ENCODE measurements at regions not wholly inside any gene's neighbourhood (a gene's known extent, or its start where the extent isn't known, plus 50 kb on each side); places are given as distances from the start of the nearest gene placed in this dataset.

- Histone ChIP-seq H3K27me3 (ENCODE audit: insufficient read depth in 3 of 3, low read length in 2 of 3) (peaks cover 0 to 29% (median 5%) of the 10 kb centered on the region in 3 donors), H3K4me3 (no peak overlapping the region), H3K9me3 (no peaks in the 10 kb centered on the region), H3K4me1 (no peaks in the 10 kb centered on the region), H3K36me3 (ENCODE audit: insufficient read depth in 1 of 2, low read depth in 1 of 2) (no peaks in the 10 kb centered on the region), H3K27ac (no peak overlapping the region)
- intact Hi-C loops (cut with DNase I) = loop anchor here in 1 of 2 donors (10.0 kb wide), 1 partner anchor 318 kb away; no protein-coding TSS in a partner anchor
- ATAC-seq (no peak), DNase-seq (no peak)
- WGBS, 3 donors = 63 to 76% (median 70%) methylated on average over 3 of the region's 3 CpGs
- TF ChIP-seq, protein P1, sequence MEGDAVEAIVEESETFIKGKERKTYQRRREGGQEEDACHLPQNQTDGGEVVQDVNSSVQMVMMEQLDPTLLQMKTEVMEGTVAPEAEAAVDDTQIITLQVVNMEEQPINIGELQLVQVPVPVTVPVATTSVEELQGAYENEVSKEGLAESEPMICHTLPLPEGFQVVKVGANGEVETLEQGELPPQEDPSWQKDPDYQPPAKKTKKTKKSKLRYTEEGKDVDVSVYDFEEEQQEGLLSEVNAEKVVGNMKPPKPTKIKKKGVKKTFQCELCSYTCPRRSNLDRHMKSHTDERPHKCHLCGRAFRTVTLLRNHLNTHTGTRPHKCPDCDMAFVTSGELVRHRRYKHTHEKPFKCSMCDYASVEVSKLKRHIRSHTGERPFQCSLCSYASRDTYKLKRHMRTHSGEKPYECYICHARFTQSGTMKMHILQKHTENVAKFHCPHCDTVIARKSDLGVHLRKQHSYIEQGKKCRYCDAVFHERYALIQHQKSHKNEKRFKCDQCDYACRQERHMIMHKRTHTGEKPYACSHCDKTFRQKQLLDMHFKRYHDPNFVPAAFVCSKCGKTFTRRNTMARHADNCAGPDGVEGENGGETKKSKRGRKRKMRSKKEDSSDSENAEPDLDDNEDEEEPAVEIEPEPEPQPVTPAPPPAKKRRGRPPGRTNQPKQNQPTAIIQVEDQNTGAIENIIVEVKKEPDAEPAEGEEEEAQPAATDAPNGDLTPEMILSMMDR (IDR thresholded peaks at IDR 0.05) = no peak
These were observed 262.0 kb downstream of the CGGBP1 start for GRCh38 chr3:87796843-87797185.

- Histone ChIP-seq H3K36me3 (ENCODE audit: insufficient read depth in 1 of 2, low read depth in 1 of 2) (no peaks in the 10 kb centered on the region), H3K4me1 (no peaks in the 10 kb centered on the region), H3K27ac (no peak overlapping the region), H3K9me3 (no peaks in the 10 kb centered on the region), H3K27me3 (ENCODE audit: insufficient read depth in 3 of 3, low read length in 2 of 3) (peaks cover 0 to 34% (median 5%) of the 10 kb centered on the region in 3 donors), H3K4me3 (peak overlapping the region; percentile 18)
- TF ChIP-seq, protein P1 (IDR thresholded peaks at IDR 0.05) = no peak
- no peak for ATAC-seq
- DNase-seq = no peak
- intact Hi-C loops (cut with DNase I) = loop anchor here in 1 of 2 donors (10.0 kb wide), 1 partner anchor 319 kb away; no protein-coding TSS in a partner anchor
- WGBS, 3 donors = 42 to 60% (median 47%) methylated on average over 2 of the region's 2 CpGs
These were observed 262.5 kb downstream of the CGGBP1 start for GRCh38 chr3:87796137-87796842.

- H3K9me3 ChIP-seq = no peaks in the 10 kb centered on the region
- H3K4me1 ChIP-seq = no peaks in the 10 kb centered on the region
- H3K36me3 ChIP-seq (ENCODE audit: insufficient read depth in 1 of 2, low read depth in 1 of 2) = no peaks in the 10 kb centered on the region
- 49 to 62% (median 56%) methylated on average over 1 of the region's 1 CpG for WGBS, 3 donors
- H3K27me3 ChIP-seq (ENCODE audit: insufficient read depth in 3 of 3, low read length in 2 of 3) = peaks cover 0 to 40% (median 5%) of the 10 kb centered on the region in 3 donors
- no peak overlapping the region for H3K4me3 ChIP-seq
- intact Hi-C loops (cut with DNase I) = loop anchor here in 1 of 2 donors (10.0 kb wide), 1 partner anchor 319 kb away; no protein-coding TSS in a partner anchor
- H3K27ac ChIP-seq = no peak overlapping the region
- TF ChIP-seq, protein P1 (IDR thresholded peaks at IDR 0.05) = no peak
- ATAC-seq (no peak), DNase-seq (no peak)
These were observed 263.1 kb downstream of the CGGBP1 start for GRCh38 chr3:87795701-87796100.

- intact Hi-C loops (cut with DNase I) = loop anchor here in 1 of 2 donors (10.0 kb wide), 1 partner anchor 321 kb away; no protein-coding TSS in a partner anchor
- H3K27me3 ChIP-seq (ENCODE audit: insufficient read depth in 3 of 3, low read length in 2 of 3) = peaks cover 0 to 41% (median 5%) of the 10 kb centered on the region in 3 donors
- no peak overlapping the region for H3K27ac ChIP-seq
These were observed 265.4 kb downstream of the CGGBP1 start for GRCh38 chr3:87793337-87793877.

More at GRCh38 chr3:87793337-87793877, 265.4 kb downstream of the CGGBP1 start:
- 6 to 8% (median 6%) methylated on average over 17 of the region's 17 CpGs for WGBS, 3 donors
- Histone ChIP-seq H3K9me3 (no peaks in the 10 kb centered on the region), H3K4me3 (peak overlapping the region; percentile 61), H3K36me3 (ENCODE audit: insufficient read depth in 1 of 2, low read depth in 1 of 2) (no peaks in the 10 kb centered on the region), H3K4me1 (no peaks in the 10 kb centered on the region)
- no peak for DNase-seq
- TF ChIP-seq, protein P1 (IDR thresholded peaks at IDR 0.05) = no peak
- ATAC-seq = no peak
